NCI-H526 treated with DMSO at 0.1 percent for 48 hours (cell line): ENCODE measurements at regions not wholly inside any gene's neighbourhood (a gene's known extent, or its start where the extent isn't known, plus 50 kb on each side); places are given as distances from the start of the nearest gene placed in this dataset.

ENCODE experiments used
- DNase-seq: peaks from one replicate; lab custom pipeline; 2025; lab: John Stamatoyannopoulos, UW

DNA sequence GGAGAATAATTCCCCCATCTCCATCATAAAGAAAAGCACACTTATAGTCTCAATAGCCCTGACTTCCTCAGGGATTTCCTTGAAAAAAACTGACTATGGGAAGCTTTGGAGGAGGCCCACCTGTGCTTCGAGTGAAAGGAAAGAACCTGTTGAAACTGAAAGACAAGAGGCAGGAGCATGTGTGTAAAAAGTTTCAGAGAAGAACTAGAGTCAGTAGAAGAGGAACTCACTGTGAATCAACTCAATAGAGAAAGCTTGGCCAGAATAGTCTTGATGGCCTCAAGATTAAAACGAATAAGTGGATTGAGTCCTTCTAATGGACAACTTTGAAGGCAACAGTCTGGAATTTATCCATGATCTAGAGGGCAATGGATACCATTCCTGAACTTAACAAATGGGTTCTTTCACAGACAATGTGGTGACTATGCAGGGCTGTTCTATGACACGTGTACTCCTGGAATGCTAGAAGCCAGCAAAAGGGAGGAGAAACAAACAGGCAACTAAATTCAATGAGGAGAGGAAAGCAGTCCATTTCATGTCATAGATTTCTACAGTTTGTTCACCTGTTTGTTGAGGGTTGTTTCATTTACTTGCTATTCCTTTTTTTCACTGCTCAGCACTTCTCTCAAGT, 442.3 kb downstream of the GRB14 start:
- no peak for DNase-seq

DNA sequence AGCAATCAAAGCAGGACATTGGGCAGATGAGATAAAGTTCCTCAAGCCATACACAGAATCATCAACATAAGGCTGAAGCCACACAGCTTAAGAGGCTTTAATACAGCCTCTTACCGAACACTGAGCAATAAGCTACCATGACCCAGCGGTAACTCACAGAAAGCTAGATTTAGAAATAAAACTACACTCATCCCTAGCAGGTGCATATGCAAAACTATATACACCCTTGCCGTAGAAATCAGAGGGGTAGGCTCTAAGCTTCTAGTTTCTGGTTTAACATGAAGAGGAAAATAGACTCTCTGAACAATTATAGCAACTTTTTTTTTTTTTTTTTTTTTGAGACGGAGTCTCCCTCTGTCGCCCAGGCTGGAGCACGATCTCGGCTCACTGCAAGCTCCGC, 428.8 kb upstream of the FIGN start:
- DNase-seq, result no peak

DNA sequence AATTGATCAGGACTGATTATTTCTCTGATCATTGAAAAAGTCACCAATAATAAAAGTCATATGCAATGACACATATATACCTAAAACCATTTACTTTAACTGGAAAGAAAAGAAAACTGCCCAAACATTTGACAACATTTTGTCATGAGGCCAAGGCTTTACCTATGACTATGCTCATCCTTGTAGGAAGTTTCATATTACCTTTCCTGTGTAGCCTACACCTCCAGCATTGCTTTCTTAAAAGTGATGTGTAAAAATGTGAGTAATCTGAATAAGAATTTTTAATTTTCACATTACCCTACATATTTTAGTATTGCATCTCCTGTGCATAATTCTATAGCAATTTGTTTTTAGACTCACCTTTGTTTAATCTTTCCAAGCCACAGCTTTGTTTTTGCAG, 419.8 kb upstream of the FIGN start:
- no peak for DNase-seq

DNA sequence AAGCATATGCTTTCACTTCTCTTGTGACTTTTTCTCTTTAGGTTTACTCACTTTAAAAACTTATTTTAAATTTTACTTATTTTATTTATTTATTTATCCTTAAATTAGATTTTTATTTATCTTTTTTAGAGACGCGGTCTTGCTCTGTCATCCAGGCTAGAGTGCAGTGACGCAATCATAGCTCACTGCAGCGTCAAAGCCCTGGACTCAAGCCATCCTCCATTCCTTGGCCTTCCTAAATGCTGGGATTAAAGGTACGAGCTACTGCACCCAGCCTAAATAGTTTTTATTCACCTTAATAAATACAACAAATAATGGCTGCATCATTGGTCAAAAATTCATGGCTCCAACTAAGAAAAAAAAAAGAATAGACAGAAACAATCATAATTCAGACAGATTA, 415.7 kb upstream of the FIGN start:
- no peak for DNase-seq

DNA sequence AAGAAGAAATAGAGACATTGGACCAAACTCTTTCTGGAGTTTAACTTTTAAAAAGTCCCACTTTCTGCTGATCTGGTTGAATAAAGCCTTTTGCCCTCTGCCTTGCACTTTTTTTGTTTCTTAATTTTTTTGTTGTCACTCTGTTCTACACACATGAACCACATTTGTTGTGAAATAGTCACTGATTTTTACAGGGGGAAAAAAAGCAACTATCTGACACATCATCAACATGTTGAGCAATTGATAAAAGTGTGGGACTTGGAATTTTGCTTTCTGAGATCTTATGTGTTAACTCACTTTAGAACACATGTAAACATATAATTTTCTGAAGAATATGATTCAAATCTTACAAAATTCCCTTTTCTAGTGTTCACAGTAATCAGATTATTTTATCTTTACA, 414.8 kb upstream of the FIGN start:
- no peak for DNase-seq

DNA sequence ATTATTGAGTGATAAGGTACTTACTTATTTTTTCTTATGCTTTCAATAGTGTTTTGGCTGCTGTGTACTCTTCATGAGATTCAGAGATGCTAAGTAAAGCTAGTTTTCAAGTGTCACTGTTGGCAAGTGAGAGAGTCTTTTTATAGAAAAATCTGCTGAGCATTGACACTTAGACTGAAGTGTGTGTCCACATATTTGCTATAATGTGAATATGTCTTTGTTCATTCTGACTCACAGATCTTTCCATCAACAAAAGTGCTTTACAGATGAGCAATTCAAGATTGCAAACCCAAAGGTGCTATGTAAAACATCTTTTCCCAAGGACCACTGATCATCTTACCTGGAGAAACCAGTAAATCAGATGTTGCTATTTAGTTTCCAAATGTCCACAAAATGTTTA, 410.6 kb upstream of the FIGN start:
- no peak for DNase-seq

DNA sequence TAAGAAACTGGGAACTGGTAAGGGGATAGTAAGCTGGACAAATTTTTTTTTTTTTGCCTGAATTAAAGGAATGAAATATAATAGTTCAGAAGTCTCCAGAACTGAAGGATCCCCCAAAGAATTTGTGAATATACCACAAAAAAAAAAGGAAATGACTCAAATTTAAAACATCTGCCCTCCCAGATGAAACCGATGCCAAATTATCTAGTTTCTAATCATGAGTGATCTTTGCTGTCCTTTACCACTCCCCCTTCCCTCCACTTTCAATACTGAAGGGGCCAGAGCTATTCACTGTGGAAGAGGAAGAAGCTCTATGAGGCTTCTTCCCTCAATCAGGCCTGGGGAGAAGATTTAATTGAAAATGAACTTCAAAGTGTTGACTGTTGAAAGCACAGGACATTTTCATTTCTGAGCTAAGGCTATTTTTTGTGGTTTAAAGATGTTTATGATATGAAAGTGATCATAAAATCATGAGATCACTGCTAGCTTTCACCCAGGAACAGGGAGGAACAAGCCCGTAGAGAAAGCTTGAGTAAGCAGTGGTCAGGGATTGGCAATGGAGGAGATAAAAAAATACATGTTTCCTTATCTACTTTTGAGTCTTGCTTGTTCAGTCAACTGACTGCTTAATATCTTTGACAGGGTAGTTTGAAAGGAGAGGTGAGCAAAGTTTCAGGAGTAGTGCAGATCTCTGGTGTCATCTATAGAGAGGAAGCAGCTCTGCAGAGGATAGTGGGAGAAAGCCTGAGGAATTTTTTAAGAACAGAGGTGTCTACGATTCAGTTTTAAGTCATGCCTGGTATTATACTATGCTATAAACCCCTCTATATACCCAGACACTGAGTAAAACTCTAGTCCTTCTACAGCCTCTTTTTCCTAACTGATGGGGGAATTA, 409.5 kb upstream of the FIGN start:
- no peak for DNase-seq

DNA sequence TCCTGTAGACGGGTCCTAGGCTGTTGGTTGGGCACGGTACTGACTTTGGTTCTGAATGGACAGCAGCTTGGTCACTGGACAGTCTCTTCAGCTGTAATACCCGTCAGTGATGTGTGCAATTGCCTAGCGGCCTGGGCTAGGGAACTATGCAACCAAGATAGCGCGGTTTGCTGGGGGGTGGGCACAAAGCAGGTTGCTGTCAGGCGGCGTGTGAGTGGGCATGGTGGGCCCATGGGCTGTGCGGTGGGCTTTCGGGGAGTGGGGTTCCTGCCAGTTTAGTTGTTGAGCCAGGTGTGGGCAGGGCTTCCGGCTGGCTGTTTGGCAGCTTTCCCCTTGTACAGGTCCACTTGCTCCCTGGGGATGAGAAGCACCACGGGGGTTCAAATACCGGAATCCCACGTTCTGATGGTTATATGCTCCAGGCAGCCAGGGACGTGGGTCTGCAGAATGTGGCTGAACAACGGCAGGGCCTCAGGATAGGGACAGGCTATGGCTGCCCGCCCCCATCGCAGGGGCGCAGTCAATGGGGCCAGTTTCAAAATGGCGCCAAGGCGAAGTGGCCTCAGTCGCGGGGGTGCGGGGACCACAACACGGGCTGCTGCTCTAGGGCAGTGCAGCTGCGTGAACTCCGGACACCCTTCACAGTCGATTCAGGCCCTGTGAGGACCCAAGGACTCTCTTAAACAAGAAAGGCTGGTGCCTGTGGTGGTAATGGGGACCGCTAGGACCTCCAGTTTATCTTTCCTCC, 407.5 kb upstream of the FIGN start:
- DNase-seq, result no peak

DNA sequence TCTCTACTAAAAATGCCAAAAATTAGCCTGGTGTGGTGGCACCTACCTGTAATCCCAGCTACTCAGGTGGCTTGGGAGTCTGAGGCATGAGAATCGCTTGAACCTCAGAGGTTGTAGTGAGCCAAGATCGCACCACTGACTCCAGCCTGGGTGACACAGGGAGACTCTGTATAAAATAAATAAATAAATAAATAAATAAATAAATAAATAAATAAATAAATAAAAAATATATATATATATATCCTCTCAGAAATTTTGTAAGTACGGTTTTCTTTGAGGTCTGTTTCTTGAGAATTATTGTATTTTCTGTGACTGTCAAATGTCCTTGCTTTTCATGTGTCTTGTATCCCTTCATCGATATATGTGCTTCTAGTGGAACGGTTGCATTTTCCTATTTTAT, 406.9 kb upstream of the FIGN start:
- DNase-seq, result no peak

DNA sequence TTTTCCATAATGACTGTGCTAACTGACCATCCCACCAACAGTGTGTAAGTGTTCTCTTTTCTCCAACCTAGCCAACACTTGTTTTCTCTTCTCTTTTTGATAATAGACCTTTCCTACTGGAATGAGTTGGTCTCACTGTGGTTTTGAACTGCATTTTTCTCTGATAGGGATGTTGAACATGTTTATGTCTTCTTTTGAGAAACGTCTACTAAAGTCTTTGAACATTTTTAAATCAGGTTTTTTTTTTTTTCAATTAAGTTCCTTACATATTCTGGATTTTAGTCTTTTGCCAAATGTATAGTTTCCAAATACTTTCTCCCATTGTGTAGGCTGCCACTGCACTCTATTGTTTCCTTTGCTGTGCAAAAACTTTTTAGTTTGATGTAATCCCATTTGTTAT, 405.5 kb upstream of the FIGN start:
- no peak for DNase-seq

DNA sequence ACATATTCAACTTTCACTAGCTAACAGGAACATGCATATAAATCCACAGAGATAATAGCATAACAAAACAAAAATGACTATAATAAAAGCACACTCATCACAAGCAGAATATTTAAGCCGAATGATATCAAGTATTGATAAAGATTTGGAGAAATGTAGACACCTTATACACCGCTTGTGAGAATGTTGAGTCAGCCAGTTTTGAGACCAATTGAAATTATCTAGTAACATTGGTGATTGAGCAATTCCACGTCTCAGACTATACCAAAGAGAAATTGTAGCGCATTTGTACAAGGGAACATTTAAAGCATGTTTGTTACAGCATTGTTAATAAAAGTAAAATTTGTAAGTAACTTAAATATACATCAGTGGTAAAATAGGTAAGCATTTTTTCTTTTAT, 402.9 kb upstream of the FIGN start:
- no peak for DNase-seq

DNA sequence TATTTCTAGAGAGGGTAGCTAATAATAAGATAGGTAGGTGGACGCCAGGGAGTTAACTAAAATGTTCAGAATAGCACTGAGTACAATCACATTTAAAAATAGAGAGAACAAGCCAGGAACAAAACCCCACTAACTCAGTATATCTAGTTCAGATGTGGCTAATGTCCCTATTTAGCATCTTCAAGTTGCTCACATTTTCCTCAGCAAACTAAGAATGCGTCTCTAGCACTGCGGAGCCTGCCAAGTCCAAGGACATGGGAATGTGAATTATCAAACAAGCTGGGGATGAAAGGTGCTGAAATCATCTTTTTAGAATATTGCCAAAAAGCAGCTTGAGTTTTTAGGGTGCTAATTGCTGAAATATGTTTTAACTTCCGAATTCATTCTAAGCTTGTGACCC, 398.5 kb upstream of the FIGN start:
- no peak for DNase-seq

DNA sequence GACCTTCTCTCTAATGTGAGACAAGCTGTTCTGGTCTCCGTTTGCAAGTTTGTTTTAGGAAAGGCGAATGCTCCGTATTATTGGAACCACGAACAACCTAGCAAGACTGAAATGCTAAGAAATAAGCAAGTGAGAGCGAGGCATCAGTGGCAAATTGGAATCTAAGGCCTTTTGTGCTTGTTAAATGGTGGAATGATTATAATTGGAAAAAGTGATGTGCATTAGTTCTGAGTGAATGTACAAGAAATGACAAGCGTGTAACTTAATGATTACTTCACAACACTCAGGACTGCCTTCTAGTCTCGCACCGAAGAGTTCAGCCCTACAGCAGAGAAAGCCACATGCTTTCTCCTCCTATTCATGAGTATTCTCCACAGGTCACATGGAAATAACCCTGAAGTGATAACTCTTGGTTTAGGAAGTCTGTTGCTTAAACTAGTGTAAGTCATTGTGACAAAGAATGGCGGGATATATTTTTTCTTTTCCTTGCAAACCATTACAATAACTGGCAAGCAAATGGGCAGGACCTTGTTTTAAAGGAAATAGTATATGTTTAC, 392.2 kb upstream of the FIGN start:
- no peak for DNase-seq

DNA sequence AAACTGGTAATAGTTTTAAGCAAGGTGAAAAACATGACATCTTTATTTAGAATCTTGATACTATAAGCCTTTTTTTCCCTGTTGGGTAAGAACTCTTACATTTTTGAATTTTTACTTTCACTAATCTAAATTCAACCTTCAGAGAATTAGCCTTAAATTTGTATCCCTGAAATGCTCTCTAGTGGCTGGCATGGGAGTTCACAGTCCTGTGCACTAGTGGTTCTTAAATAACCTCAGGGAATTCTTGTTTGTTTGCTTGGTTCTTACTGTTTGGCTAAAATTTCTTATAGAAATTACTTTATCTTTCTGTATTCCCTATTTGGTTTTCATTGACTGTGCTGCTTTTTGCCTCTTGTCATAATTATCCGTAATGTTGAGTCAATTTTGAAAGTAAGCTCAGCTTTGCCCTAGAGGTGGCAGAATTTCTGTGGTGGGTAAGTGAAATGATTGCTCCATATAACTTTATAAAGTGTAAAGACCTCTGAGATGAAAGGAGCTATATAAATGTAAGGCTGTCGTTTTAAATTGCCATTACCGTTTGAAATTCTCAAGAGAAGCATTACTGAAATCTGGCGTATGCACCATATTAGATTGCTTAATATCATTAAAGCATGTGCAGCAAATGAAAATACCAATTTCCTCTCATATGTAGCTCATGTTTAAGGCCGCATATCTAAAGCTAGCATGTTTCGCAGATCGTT, 391.3 kb upstream of the FIGN start:
- no peak for DNase-seq

DNA sequence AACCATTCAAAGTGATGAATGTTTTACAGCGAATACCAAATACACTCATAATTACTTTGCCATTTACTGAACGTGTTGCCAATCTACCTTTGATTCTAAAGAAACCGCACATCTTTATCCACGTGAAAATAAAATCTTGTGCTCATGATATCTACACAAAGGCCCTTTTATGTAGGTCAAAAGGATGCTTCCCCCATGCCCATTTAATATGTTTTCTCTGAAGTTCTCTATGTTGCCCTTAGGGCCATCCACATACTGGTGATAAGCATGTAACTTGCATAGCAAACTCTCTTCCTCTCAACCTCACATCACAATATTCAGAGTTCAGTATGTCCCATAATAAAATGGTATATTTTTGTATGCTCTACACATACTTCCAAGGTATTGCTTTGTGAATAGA, 380.0 kb upstream of the FIGN start:
- DNase-seq, result no peak

DNA sequence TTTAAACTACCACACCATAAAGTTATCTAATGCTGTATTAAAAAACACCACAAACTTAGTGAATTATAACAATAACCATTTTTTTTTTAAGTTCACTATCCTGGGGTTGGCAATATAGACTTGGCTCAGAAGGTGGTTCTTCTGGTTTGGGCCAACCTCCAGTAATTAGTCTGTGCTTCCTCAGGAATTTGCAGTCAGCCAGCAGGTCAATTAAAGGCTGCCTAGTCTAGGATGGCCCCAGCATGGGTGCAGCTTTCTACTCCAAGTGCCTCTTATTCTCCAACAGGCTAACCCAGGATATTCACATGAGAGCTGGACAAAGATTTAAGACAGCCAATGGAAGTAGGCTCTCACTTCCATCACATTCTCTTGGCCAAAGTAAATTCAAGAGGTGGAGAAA, 379.1 kb upstream of the FIGN start:
- DNase-seq, result no peak

DNA sequence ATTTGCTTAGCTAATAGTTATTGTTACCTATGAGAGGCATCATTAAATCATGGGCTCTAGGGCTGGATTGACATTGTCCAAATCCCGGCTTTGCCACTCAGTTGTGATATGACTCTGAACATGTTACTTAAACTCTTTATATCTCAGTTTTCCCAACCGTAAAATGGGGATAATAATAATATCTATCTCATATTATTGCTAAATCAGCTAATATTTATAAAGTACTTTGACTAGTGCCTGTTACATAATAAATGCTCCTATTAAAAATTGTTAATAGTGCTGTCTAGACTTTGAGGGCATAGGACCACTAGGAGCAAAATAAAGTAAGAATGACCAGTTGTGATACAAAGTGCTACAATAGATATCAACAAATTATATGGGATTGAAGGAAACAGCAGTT, 376.3 kb upstream of the FIGN start:
- no peak for DNase-seq

DNA sequence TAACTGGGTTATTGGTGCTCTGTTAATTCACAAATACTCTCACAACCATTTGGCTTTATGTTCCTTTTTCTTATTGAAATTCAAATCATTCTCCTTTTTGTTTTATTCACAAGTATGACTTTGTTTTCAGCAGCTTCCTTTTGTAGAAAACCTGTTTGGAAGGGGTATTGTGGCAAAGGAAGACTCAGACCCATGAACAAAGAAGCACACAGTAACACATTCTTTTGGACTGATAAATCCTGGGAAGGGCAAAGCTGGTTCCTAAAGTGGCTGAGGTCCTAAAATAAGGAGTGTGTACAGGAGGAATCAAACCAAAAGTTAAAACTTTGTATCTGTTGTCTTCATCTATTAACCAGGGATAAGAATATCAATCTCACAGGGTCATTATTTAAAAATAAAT, 374.7 kb upstream of the FIGN start:
- no peak for DNase-seq

DNA sequence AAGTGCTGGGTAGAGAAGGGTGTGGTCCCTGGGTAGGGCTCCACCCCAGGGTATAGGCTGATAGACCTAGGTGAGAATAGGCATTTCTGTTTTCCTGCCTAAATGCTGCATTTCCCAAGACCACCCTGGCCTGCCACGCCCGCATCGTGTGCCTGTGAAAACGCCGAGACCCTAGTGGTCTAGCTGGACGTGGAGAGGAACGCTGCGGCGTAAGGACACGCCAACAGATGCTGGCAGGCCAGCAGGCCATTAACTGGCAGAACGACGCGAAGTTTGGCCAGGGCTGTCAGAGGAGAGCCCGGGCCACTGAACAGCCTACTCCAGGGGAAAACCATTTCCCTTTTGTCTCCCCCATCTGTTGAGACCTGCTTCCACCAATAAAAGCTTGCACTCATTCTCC, 373.2 kb upstream of the FIGN start:
- no peak for DNase-seq

DNA sequence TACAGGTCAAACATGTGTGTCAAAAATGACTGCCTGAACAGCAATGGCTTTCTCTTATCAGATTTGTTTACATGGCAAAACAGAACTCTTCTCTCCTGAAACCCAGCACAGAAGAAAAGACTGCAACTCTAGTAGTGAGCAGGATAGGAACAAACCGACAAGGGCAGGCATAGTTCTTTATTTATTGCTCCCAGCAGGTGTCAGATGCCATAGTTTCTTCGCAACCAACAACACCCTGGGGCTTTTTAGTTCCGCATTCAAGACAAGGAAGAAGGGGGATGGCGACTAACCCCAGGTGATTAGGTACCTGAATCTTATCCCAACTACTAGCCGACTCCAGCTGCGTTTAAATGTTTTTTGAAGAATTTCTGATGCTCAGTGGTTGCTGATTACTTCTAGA, 367.5 kb upstream of the FIGN start:
- no peak for DNase-seq

DNA sequence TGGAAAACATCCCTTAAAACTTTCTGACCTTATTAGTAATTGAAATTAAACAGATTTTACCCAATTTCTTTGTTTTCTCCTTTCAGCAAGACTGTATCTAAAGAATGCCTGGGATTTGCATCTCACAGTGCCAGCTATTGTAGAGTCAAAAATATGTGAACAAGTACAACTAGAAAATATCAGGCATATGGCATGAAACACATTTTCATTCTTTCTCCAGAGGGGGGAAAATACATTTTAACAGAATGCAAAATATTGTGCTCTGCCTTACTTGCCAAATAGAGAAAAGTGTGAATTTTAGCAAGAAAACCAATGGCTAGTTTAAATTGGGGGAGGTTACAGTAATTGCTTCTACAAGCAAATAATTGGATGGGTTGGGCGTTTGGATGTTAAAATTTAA, 366.6 kb upstream of the FIGN start:
- no peak for DNase-seq

DNA sequence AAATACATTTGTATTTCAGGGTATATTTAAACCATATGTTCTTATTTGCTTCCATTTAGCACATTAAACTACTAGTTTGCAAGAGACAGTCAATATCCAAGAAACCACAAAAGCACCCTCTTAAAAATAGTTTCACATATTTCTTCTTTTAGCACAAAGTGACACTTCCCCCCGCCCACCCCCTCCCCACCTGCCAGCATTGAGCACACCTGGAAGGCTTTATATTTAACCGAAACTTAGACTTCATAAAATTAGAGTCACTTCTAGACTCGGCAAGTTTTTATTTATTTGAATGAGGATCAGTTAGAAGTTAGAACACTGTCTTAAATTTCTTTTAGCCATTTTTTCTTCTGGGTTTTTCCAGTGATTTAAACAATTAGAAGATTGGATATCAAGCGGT, 355.9 kb upstream of the FIGN start:
- no peak for DNase-seq
